NCI-H1417 (cell line): ENCODE measurements at regions not wholly inside any gene's neighbourhood (a gene's known extent, or its start where the extent isn't known, plus 50 kb on each side); places are given as distances from the start of the nearest gene placed in this dataset.

Source experiments
- DNase-seq, 3 experiments: peaks; one replicate each; lab custom pipeline; 2025; lab: John Stamatoyannopoulos, UW

DNA sequence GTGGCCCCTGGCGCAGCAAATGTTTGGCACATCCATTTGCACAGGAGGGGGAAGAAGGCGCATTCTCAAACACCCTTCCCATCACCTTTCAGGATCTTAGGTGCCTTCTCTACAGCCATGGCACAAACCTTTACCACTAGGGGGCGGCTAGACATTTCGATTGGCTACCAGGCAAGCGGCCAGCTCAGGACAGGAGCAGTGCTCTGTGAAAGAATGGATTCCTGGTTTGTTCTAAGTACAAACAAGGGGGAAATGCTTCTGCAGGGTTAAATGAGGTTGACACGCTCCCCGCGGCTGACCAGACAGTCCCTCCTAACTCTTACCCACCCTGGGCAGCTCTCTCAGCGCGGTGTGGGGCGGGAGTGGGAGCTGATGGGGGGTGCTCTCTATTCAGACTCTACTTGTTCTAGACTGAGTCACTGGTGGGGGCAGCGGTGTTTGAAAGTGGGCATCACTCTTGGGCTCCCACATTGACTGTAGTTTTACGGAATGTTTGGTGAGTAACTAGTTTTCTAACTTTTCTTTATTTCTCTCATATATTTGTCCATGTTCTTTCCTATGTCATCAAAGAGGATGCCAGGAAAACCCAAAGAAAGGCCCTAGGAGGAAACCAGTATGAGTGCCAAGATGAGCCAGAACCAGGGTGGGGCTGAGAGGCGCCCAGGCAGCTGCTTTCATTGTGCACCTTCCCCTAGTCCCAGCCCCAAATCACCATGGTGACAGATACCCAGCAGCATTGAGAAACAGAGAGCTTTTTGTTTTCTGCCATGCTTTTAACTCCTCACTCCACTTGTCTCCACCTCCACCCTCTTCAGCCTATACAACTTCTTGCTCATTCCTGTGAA lies 61.4 kb upstream of the GPR158 start:
- DNase-seq, result peak; percentile 65 to 83 (median 75)

DNA sequence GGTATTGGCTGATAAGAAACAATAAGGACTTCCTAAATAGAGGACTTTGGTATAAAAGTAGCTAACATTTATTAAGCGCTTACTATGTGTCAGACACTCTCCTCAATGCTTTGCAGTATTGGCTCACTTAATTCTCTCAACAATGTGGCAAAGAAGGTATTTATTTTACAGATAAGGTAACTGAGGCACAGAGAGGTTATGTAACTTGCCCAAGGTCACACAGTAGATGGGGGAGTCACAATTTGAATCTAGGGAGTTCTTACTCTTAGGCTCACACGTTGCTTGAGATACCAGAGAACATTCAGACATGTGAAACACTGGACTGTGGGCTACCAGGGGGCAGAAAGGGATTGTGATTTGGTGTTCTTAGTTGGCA lies 60.8 kb upstream of the GPR158 start:
- no peak for DNase-seq

DNA sequence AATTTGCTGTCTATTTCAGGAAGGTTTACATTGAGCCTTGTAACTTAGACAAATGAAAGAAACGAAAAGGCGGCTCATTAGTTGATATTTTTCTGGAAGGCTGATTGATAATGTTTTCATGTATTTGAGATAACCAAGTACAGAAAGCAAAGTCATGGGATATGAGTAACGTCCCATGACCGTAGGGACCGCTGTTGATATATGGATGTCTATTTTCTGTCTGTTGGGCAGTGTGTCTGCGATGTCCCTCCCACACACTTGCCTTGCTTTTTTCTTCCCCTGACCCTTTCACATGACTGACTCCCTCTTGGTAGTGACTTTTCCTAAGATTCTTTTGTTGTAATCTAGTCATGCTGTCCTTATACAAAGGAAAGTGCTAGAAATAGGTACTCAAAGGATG lies 57.0 kb upstream of the GPR158 start:
- no peak for DNase-seq

DNA sequence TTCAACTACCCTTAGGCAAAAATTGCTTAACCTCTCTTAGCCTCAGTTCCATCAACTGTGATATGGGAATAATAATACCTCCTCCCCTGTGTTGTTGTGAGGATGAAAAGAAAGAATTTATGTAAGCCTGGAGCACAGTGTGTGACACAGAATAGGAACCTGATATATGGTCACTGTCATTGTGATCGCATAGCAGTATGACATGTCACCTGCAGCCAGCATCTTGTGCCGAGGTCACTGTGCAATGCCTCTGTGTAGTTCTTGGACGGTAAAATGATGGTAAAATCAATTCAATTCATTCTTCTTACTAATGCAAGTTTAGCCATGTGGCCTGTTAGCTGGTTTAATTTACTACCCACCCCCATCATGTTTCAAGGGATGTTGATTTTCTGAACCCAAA lies 54.6 kb upstream of the GPR158 start:
- DNase-seq, result no peak
